Stimulated activated CD4-positive, alpha-beta T cell treated with anti-CD3 and anti-CD28 coated beads, Interleukin-15, amount 100 ng/mL, for 48 hours (primary cell): ENCODE measurements at regions not wholly inside any gene's neighbourhood (a gene's known extent, or its start where the extent isn't known, plus 50 kb on each side); places are given as distances from the start of the nearest gene placed in this dataset.
"Not testable (repeated sequence)": the region's sequence is repeated elsewhere in the genome, so short reads cannot be mapped to it uniquely, and the experiment has no call there.

ENCODE experiments used
- DNase-seq, 2 donors: peaks; one replicate each; pipeline ENCODE4 v3.0.0-alpha.2; 2020; ENCODE audit warnings: low read depth in 2 of 2

GRCh38 chr5:106134549-106134948 lies 1536.2 kb downstream of the EFNA5 start:
- no peak for DNase-seq

DNA sequence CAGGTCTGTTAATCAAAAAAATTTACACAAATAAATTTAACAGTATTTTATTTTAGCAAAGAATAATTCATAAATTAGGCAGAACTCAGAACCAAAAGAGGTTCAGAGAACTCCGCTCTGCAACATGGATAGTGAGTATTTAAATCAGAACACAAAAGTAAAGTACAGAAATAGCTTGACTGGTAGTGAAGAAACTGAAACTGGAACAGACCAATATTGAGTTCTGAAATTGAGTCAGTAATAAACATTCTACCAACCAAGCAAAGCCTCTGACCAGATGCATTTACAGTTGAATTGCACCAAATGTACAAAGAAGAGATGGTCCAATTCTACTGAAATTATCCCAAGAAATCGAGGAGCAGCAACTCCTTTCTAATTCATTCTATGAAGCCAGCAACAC lies 1542.8 kb downstream of the EFNA5 start:
- DNase-seq: no peak

DNA sequence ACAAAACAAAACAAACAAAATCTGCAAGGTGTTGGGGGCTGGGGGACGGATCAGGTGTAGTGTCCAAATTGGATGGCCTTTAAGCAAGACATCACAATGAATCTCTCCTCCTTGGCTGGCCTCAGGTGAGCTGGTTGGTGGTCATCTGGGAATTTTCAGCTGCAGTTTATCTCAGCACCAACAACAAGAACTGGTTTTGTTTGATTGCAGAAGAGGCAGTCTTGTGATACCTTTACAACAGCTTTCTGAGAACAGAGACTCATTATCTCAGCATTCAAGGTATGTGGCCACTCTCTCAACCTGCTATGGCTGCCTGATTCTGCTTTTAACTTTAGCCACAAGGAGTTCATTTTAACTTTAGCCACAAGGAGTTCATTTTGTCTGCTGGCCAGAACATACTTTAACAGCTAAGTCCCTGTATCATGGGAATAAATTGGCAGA lies 1543.4 kb downstream of the EFNA5 start:
- no peak for DNase-seq

GRCh38 chr5:106121972-106122605 lies 1548.6 kb downstream of the EFNA5 start:
- DNase-seq: no peak

GRCh38 chr5:106116682-106117081 lies 1554.1 kb downstream of the EFNA5 start:
- DNase-seq: no peak

GRCh38 chr5:106113922-106114321 lies 1556.8 kb downstream of the EFNA5 start:
- DNase-seq: no peak

DNA sequence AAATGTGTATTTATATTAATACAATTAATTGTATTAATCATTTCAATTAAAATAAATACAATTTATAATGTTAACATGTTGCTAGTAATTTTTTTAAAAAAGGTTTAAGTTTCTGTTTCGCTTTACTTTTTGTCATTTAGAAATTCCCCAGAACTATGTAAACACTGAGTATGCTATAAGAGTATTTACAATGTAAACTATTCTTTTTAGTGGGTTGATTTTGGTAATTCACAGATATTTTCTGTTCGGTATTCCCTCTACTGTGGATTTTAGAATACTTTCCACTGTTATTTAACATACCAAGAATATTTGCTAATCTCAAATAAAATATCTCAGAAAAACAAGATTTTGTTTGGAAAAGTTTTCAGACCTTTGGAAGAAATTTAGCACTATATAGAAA lies 1564.4 kb downstream of the EFNA5 start:
- no peak for DNase-seq

GRCh38 chr5:106097340-106097739 lies 1573.4 kb downstream of the EFNA5 start:
- DNase-seq: no peak

DNA sequence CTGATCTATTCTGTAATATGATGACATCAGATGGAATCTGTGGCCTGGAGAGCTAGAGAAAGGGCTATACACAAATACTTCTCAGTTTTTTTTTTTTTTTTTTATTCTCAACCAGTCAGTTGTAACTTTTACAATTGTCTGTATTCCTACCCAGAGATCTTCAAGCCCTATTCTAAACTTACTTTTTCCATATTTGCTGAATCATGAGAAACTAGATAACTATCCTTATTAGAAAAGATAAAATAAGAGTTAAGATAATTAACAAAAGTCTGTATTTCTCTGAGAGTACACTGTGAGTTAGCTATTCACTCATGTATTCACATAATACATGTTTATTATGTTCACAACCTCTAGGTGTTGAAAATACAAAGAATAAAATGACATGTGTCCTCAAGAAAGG lies 1575.9 kb downstream of the EFNA5 start:
- DNase-seq: no peak

DNA sequence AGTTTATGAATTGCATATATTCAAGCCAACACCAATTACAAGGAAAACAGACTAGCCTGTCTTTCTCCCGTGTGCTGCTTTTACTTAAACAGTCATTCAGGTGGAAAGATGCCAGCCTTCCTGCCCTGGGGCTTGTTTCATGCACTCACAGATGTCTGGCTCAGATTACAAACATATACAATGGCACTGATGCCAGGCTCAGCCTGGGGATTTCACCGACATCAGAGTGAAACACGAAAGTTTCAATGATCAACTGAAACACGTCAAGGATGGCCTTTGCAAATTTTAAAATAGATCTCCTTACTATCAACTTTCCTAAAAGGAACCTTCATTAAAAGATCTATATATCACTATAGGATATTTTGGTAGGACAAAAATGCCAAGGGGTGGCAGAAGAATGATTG lies 1576.5 kb downstream of the EFNA5 start:
- no peak for DNase-seq

GRCh38 chr5:106093134-106093533 lies 1577.6 kb downstream of the EFNA5 start:
- DNase-seq: no peak

GRCh38 chr5:106092455-106092854 lies 1578.3 kb downstream of the EFNA5 start:
- no peak for DNase-seq

- no peak for DNase-seq
These were observed 1581.7 kb downstream of the EFNA5 start for GRCh38 chr5:106089073-106089472.

DNA sequence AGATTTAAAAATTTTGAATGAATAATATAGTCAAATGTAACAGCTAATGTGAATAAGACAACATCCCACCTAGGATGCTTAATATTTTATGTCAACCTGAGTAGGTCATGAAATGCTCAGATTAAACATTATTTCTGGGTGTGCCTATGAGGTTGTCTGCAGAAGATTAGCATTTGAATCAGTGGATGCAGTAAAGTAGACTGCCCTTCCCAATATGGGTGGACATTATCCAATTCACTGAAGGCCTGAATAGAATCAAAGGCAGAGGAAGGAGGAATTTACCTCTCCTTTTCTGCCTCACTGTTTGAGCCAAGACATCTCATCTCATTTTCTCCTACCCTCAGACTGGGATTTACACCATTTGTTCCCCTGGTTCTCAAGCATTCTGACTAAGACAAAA lies 1582.3 kb downstream of the EFNA5 start:
- no peak for DNase-seq

DNA sequence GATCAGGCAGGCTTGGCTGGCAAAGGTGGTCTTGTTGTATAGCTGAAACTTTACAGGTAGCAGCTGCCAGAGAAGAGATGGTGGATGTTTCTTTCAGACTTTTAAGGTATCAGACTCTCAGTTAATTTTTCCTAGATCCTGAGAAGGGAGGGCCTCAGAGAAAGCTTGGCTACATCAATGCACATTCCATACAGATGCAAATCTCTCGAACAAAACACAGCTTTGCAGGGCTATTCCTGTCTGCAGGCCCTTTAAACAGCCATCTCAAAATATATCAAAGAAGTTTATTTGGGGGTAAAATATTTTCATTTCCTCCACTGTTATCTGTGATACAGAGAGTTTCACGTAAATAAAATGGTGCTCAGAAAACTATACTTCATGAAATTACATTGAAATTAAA lies 1584.4 kb downstream of the EFNA5 start:
- DNase-seq: no peak

DNA sequence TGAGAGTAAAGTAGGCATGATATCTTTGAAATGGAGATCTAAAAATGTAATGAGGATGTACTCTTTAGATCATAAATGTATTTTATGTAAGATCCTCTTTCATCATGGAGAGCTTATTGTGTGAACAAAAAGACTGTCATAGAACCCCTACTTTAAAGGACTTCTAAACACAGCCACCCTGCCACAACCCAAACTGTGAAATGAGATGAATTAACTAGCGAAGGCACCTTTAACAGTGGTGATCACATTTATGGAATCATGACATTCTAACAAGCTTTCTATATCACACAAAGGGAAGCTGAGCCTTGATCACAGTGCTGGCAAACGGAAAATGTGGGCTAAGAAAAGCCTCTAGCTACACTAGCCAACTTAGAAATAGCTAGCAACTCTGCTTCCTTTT lies 1585.2 kb downstream of the EFNA5 start:
- DNase-seq: no peak

DNA sequence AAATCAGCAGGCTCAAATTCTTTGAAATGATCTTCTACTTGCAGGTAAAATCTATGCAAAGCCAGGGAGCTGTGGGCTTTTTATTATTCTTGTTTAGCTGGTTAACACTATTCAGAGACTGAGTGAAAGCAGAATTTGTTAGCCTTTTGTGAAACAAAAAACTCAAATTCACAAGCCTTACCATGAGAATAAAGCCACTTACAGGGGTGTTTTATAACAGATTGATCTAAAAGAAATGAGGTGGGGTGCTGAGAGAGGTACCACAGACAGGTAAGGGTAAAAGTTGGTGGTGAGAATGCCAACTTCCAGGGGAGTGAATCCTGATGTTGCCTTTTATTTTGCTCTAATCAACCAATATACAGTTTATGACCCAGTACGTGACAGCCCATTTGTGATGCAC lies 1585.6 kb downstream of the EFNA5 start:
- no peak for DNase-seq

- no peak for DNase-seq
These were observed 1590.2 kb downstream of the EFNA5 start for GRCh38 chr5:106080535-106080934.

DNA sequence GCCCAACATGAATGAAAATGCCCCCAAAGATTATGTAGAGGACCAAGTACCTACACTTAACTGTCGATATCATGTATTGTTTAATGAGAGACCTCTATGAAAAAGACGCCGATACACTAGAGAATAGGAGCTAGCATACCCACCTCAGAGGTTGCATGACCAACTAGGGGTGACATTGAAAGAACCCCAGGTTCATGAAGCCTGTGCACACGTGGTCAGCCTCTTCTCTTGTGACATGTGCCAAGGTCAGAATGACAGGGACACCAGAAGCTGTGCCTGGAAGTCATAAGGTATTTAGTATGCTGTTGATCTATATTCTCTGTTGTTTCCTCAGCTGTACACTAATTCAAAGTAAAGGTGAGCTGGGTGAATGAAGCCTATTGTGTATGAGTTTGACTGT lies 1594.1 kb downstream of the EFNA5 start:
- no peak for DNase-seq

DNA sequence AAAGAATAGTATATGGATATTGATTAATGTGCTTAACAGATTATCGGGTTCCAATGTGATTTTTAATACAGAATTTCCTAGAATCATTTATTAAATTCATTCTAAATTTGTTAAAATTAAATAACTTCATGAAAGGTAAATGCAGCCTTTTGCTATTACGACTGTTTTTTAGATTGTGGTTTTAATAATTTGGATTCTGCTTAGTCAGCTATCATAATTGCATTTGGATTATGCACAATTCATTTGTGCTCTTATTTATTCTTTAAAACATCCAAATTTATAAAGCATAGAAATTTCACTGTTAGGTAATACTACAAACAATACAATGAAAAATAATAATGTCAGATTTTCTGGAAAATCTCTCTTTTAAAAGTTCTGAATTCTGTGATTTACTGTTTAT lies 1598.5 kb downstream of the EFNA5 start:
- no peak for DNase-seq

DNA sequence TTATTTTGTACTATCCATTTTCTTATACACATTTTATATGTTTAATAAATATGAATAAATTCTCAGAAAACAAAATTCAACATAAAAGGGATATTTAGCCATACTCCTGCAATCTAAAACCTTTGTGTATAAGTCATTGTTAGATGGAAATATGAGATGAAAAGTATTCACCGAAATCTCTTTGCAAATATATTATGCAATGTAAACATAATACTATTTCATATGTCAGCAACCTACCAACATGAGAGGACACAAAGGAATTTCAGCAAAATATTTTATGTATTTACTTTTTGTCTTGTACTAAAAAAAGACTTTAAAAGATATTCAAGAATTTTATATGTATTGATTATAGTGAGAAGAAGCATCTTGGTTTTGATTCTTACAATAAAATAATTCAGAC lies 1623.4 kb downstream of the EFNA5 start:
- DNase-seq: no peak

GRCh38 chr5:106032069-106032468 lies 1638.7 kb downstream of the EFNA5 start:
- not testable (repeated sequence) for DNase-seq

GRCh38 chr5:106028314-106028713 lies 1642.4 kb downstream of the EFNA5 start:
- no peak for DNase-seq

- DNase-seq: no peak
These were observed 1649.8 kb downstream of the EFNA5 start for GRCh38 chr5:106020894-106021293.
